ENCODE measurements at regions not wholly inside any gene's neighbourhood (a gene's known extent, or its start where the extent isn't known, plus 50 kb on each side); places are given as distances from the start of the nearest gene placed in this dataset.
A peak's percentile ranks its signal among the peaks of the same experiment; 100 is the strongest.
"Not testable (repeated sequence)": the region's sequence is repeated elsewhere in the genome, so short reads cannot be mapped to it uniquely, and the experiment has no call there.

DNA sequence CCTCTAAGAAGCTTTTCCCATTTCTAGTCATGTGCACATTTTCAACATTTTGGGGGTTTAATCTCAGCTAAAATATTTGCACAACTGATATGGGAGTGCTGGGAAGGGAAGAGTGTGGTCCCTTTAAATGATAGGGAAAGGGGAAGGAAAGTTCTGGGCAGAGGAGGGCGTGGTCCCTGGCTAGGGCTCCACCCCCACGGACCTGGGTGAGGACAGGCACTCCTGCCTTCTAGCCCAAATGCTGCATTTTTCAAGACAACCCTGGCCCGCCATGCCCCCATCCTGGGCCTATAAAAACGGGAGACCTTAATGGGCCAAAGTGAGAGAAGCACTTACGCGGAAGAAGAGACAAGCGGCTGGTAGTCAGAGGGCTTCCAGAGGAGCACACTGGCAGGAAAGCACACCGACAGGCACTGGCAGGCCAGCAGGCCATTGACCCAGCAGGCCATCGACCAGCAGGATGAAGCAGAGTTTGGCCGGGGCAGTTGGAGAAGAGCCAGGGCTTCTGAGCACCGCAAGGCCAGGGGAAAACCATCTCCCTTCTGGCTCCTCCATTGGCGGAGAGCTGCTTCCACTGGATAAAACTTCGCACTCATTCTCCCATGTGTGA, 266.7 kb downstream of the SPRY2 start:
- DNase-seq, result no peak

DNA sequence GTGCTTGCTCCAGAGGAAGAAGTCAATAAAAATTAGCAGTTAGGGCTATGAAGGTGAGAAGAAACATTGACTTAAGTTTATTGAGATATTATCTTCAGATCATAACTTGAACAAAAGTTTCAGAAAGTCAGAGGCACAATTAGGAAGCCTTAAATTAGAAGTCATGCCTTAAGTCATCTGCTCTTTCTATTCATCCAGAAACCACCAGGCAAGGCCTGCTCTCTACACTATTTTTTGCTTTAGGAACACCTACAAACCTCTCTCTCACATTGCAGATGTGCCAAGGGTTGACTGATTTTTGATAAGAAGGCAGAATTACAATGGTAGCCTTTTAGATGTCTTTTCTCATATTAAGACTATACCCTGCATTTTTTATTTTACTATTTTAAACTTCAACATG, 268.7 kb downstream of the SPRY2 start:
- DNase-seq, result no peak

GRCh38 chr13:80070024-80070703, 270.8 kb downstream of the SPRY2 start:
- DNase-seq, result no peak

- no peak for DNase-seq
Observed at GRCh38 chr13:80069374-80069773, 271.6 kb downstream of the SPRY2 start.

GRCh38 chr13:80065996-80066395, 274.9 kb downstream of the SPRY2 start:
- no peak for DNase-seq

DNA sequence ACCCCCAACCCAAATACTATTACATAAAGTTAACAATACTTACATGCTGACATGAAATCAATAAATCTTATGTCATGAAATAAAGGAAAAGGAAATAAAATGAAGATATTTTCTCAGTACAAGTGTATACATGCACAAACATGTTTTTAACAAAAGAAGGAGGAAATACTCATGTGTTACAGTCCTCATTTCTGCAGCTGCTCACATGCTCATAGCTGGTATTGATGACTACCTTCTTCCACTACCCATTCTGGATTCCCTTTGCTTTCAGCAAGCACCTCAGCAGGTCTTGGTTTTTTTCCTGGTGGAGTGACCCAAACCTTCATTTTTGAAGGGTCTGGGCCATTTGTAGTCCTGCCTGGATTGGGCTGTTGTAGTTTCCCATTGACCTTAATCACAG, 278.5 kb downstream of the SPRY2 start:
- not testable (repeated sequence) for DNase-seq

- DNase-seq, result no peak
Observed at GRCh38 chr13:80059789-80060188, 281.1 kb downstream of the SPRY2 start.

GRCh38 chr13:80058626-80059025, 282.3 kb downstream of the SPRY2 start:
- DNase-seq, result no peak

DNA sequence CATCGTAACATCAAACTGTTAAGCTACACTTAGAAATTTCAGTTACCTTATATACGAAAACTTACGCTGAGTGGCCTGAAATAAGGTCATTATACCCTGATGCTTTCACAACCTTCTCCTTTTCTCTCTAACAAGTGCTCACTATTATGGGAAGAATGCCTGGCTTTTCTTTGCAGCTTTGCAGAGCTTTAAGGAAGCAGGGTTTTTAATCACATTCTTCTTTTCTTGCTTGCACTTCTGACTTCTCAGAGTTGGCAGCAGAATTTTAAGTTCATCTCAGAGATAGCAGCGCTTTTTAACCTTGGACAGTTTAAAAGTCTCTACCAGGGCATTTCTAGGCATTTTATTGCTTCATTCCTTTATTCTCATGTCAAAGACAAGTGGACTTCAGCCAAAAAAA, 285.1 kb downstream of the SPRY2 start:
- DNase-seq, result no peak

- no peak for DNase-seq
Observed at GRCh38 chr13:80054806-80055205, 286.1 kb downstream of the SPRY2 start.

DNA sequence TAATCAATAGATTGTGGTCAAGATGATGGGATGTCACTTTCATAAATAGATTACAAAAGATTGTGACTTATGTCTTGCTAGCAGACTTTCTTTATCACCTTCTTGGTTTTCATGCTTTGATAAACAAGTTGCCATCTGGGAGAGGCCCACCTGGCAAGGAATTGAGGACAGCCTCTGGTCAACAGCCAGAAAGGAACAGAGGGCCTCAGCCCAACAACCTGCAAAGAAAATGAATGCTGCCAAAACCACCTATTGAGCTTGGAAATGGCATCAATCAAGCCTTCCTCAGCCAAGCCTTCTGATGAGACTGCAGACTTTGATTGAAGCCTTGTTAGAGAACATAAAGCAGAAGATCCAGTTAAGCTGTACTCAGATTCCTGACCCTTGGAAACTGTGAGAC, 288.6 kb downstream of the SPRY2 start:
- no peak for DNase-seq

GRCh38 chr13:80050252-80050651, 290.7 kb downstream of the SPRY2 start:
- no peak for DNase-seq

GRCh38 chr13:80048802-80049201, 292.1 kb downstream of the SPRY2 start:
- DNase-seq, result peak; percentile 21

- DNase-seq, result no peak
Observed at GRCh38 chr13:80048030-80048429, 292.9 kb downstream of the SPRY2 start.

DNA sequence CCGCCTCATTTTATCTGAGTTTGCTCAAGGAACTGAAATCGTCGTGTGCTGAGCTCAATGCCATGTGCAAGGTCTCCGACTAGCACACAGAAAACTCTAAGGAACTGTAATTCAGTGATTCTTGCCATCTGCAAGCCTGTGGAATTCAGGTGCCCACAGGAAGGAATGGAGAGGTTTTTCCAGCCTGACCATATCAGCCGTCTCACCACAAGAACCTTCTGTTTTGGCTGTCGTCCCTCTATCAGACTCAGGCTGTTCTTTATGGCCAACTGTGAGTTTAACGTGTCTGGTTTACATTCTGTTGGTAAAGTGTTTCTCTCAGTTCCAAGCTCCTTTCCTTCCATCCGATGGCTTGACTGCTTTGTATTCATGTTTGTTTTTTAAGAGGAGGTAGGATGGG, 293.5 kb downstream of the SPRY2 start:
- DNase-seq, result peak; percentile 11

DNA sequence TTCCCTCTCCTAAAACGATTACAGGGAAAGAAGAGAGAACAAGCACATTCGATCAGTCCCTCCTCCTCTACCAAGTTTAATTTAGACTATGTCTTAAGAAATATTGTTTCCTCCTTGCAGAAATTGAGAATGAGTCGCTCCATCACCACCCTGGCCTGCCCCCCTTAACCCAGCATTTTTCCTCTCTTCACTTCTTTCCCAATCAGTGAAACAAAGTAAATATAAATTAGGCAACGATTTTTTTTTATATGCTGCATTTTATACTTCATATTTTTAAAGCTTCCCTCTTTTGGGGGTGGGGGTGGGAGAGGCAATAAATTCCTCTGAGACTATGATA, 300.0 kb downstream of the SPRY2 start:
- no peak for DNase-seq

DNA sequence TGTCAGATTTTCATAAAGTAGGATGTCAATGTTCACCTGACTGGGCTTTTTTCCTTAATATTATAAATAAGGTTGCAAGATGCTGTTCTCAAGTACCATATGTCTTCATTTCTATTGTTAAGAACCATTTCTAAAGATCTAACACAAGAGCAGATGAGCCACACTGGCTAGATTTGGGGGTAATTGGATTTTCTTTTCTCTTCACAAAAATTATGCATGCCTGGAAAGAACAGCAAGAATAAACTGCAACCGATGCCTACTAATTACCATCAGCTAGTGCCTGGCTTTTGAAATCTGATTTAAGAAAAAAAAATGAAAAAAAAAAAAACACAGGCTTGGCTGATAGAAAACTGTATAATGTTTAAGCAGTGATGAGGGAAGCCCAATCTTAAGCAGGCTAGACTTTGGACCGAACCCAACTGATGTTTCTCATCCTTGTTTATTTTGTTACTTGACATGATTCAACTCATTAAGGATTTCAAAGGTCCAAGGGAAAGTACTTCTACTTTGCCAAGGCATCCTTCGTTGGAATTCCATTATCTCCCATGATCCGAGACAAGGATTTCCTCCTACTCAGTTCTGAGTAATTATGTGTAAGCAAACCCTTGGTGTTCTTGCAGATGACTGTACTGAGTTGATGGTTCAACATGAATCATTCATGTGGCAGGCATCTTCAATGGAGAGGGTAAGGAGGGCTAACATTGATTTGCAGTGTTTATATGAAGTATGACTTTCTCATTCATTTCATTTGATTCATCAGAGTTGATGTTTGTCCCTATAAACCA, 300.5 kb downstream of the SPRY2 start:
- peak; percentile 12 for DNase-seq

GRCh38 chr13:80039000-80039399, 301.9 kb downstream of the SPRY2 start:
- no peak for DNase-seq

GRCh38 chr13:80038371-80038770, 302.6 kb downstream of the SPRY2 start:
- DNase-seq, result no peak

DNA sequence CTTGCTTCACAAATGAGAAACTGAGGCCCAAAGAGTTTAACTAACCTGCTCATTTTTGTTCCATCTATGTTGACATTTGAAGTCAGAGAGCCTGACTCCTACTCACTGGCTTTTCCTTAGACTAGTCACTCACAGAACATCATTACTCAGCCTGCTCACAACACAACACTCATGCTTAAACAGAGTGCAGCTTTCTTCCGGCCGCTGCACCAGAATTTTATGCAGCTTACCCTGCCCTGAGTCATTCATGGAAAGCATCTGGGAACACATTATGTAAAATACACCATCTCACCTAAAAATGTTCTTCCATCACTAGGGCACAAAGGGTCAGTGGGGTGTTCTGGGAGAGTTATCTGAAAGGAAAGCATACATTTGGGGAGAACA, 303.4 kb downstream of the SPRY2 start:
- DNase-seq, result no peak

GRCh38 chr13:80036845-80037504, 304.0 kb downstream of the SPRY2 start:
- DNase-seq, result no peak

GRCh38 chr13:80035096-80035495, 305.8 kb downstream of the SPRY2 start:
- DNase-seq, result no peak

DNA sequence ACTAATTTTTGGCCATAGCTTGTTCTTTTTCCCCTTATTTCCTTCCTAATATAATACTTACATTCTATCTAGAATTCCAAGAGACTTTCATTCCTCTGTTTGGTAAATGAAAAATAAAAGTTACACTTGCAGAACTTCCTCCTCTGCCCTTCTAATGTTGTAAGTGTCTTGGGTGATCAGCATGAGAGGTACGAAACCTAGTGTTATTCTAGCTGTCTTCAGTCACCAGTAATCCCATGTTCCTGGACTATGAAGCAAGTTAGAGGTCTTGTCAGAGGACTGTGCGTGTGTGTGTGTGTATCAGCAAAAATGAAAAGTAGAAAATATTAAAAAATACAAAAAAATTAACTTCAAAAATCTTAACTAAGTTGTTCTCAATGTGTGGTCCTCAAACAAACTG, 307.0 kb downstream of the SPRY2 start:
- no peak for DNase-seq

Measured in right kidney (tissue), 1 donor.